Fibroblast of villous mesenchyme (primary cell): ENCODE measurements at regions not wholly inside any gene's neighbourhood (a gene's known extent, or its start where the extent isn't known, plus 50 kb on each side); places are given as distances from the start of the nearest gene placed in this dataset.

Experiments
- DNase-seq: peaks from one replicate; pipeline ENCODE4 v3.0.0-alpha.2; 2010; ENCODE audit warnings: low read depth
- H3K4me3 ChIP-seq: 2 replicates; pipeline ENCODE4 v1.5.1; 2011; ENCODE audit warnings: low read depth, mild to moderate bottlenecking, low read length
- CTCF ChIP-seq: IDR thresholded peaks from 2 replicates; pipeline ENCODE4 v1.5.1; 2012; ENCODE audit warnings: low read depth, mild to moderate bottlenecking, low read length; ENCODE audit not compliant: insufficient read depth

GRCh38 chr14:61119006-61119405 is 138.0 kb downstream of the SLC38A6 start:
- TF ChIP-seq CTCF: no peak
- DNase-seq: no peak
- no peak overlapping the region for H3K4me3 ChIP-seq

- TF ChIP-seq CTCF: no peak
- no peak for DNase-seq
- no peak overlapping the region for H3K4me3 ChIP-seq
Measured at GRCh38 chr14:61116369-61116768, 135.3 kb downstream of the SLC38A6 start.

- H3K4me3 ChIP-seq: no peak overlapping the region
- no peak for DNase-seq
- TF ChIP-seq CTCF: no peak
Measured at GRCh38 chr14:61113561-61114225, 132.6 kb downstream of the SLC38A6 start.

DNA sequence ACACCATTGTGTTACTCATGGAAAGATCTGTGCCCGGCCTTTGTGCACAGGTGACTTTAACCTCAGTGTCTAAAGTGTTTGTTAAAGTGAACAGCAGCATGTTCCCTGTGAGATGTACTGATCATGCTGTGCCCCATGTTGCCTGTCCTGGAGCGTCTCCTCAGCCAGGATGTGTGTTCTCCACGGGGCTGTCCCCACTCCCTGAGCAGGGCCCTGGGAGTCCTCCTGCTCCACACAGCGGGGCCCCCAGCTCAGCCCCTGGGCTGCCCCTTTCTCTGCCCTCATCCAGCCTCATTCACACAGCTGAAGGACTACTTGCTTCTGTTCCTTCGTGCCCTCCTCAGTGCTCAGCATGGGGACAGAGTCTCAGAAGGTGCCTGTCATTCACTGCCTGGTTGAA is 131.5 kb downstream of the SLC38A6 start:
- no peak for DNase-seq
- TF ChIP-seq CTCF: no peak
- no peak overlapping the region for H3K4me3 ChIP-seq

DNA sequence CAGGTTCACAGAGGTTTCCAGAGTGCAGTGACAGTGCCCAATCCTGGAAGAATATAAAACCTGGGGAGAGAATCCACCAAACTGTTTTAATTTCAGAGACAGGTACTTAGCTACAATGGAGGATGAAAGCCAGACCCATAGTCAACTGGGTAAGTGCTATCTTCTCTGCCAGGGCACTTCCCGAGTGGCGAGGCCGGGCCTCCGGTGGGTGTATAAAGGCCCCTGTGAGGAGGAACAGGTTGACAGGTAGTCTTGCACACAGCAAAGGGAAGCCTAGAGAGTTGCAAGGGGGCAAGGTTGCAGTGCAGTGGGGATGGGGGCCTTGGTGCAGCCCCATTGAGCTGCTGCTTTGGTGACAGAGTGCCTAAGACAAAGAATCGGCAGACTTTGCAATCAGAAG is 130.7 kb downstream of the SLC38A6 start:
- H3K4me3 ChIP-seq: no peak overlapping the region
- DNase-seq: no peak
- no peak for TF ChIP-seq CTCF

GRCh38 chr14:61111209-61111665 is 130.2 kb downstream of the SLC38A6 start:
- no peak overlapping the region for H3K4me3 ChIP-seq
- DNase-seq: no peak
- no peak for TF ChIP-seq CTCF
